HAP-1 (cell line): ENCODE measurements at regions not wholly inside any gene's neighbourhood (a gene's known extent, or its start where the extent isn't known, plus 50 kb on each side); places are given as distances from the start of the nearest gene placed in this dataset.
"Not testable (repeated sequence)": the region's sequence is repeated elsewhere in the genome, so short reads cannot be mapped to it uniquely, and the experiment has no call there.

Experiments
- DNase-seq, 2 experiments: peaks; one replicate each; pipeline ENCODE4 v3.0.0-alpha.2; 2016 to 2020; ENCODE audit warnings: low spot score in 2 of 2
- H3K27me3 ChIP-seq: fragments of 250-450 bp; sonication (Bioruptor Pico); 2 replicates; pipeline ENCODE4 v1.5.1; 2020; ENCODE audit warnings: low read depth, mild to moderate bottlenecking, moderate library complexity
- H3K36me3 ChIP-seq: fragments of 250-450 bp; sonication (Bioruptor Pico); replicated peaks from 2 replicates; pipeline ENCODE4 v1.5.1; 2020; ENCODE audit warnings: mild to moderate bottlenecking
- H3K4me1 ChIP-seq: fragments of 250-450 bp; sonication (Bioruptor Pico); 2 replicates; pipeline ENCODE4 v1.5.1; 2020; ENCODE audit warnings: mild to moderate bottlenecking
- H3K4me3 ChIP-seq: fragments of 250-450 bp; sonication (Bioruptor Pico); 2 replicates; pipeline ENCODE4 v1.5.1; 2020; ENCODE audit warnings: mild to moderate bottlenecking, moderate library complexity
- H3K9me3 ChIP-seq: fragments of 250-450 bp; sonication (Bioruptor Pico); 2 replicates; pipeline ENCODE4 v1.5.1; 2020; ENCODE audit warnings: mild to moderate bottlenecking, moderate library complexity
- in situ Hi-C: fragments of 300-500 bp; cut with MboI; formaldehyde crosslinking; loops from 3 replicates; pipeline ENCODE4 v1.14.3; 2020; ENCODE audit warnings: low sequenced_read_pairs, inconsistent platforms, mixed read lengths

- in situ Hi-C loops = no loop called here
- DNase-seq = no peak
- H3K9me3 ChIP-seq = no peaks in the 10 kb centered on the region
Measured at GRCh38 chr10:121134711-121135110, 283.5 kb downstream of the WDR11 start.

GRCh38 chr10:121135512-121135911 lies 284.4 kb downstream of the WDR11 start:
- no peak for DNase-seq
- H3K36me3 ChIP-seq = no peaks in the 10 kb centered on the region

More at GRCh38 chr10:121134711-121135110, 283.5 kb downstream of the WDR11 start:
- peaks cover 4% of the 10 kb centered on the region; the same call in 1 of the 2 replicates for H3K4me1 ChIP-seq
- no peak overlapping the region for H3K4me3 ChIP-seq
- H3K36me3 ChIP-seq = no peaks in the 10 kb centered on the region
- no peaks in the 10 kb centered on the region for H3K27me3 ChIP-seq

GRCh38 chr10:121137533-121137932 lies 286.4 kb downstream of the WDR11 start:
- Histone ChIP-seq H3K4me1 (peaks cover 4% of the 10 kb centered on the region; the same call in 1 of the 2 replicates), H3K36me3 (no peaks in the 10 kb centered on the region), H3K4me3 (no peak overlapping the region), H3K27me3 (no peaks in the 10 kb centered on the region), H3K9me3 (peaks cover 6% of the 10 kb centered on the region; the same call in 1 of the 2 replicates)
- in situ Hi-C loops = no loop called here
- DNase-seq = no peak

More at GRCh38 chr10:121135512-121135911, 284.4 kb downstream of the WDR11 start:
- H3K4me3 ChIP-seq = no peak overlapping the region
- no peaks in the 10 kb centered on the region for H3K27me3 ChIP-seq
- H3K4me1 ChIP-seq = peaks cover 4% of the 10 kb centered on the region; the same call in 1 of the 2 replicates
- H3K9me3 ChIP-seq = no peaks in the 10 kb centered on the region
- in situ Hi-C loops = no loop called here

GRCh38 chr10:121138112-121138860 lies 287.1 kb downstream of the WDR11 start:
- in situ Hi-C loops = no loop called here
- H3K4me1 ChIP-seq = peaks cover 4% of the 10 kb centered on the region; the same call in 1 of the 2 replicates
- H3K36me3 ChIP-seq = no peaks in the 10 kb centered on the region
- peaks cover 6% of the 10 kb centered on the region; the same call in 1 of the 2 replicates for H3K9me3 ChIP-seq
- H3K4me3 ChIP-seq = no peak overlapping the region
- no peaks in the 10 kb centered on the region for H3K27me3 ChIP-seq
- DNase-seq = no peak

GRCh38 chr10:121138918-121139317 lies 287.8 kb downstream of the WDR11 start:
- no peaks in the 10 kb centered on the region for H3K36me3 ChIP-seq
- H3K4me3 ChIP-seq = no peak overlapping the region
- in situ Hi-C loops = no loop called here
- no peak for DNase-seq
- H3K9me3 ChIP-seq = peaks cover 11% of the 10 kb centered on the region; the same call in 1 of the 2 replicates
- H3K27me3 ChIP-seq = no peaks in the 10 kb centered on the region
- peaks cover 4% of the 10 kb centered on the region; the same call in 1 of the 2 replicates for H3K4me1 ChIP-seq

GRCh38 chr10:121145802-121146395 lies 294.7 kb downstream of the WDR11 start:
- H3K4me3 ChIP-seq, in situ Hi-C loops, H3K36me3 ChIP-seq, H3K4me1 ChIP-seq, H3K27me3 ChIP-seq, DNase-seq: not testable (repeated sequence)
- H3K9me3 ChIP-seq = peaks cover 22% of the 10 kb centered on the region

- H3K4me1 ChIP-seq = no peaks in the 10 kb centered on the region
- no peak for DNase-seq
- H3K4me3 ChIP-seq = no peak overlapping the region
- in situ Hi-C loops = no loop called here
- peaks cover 10% of the 10 kb centered on the region for H3K9me3 ChIP-seq
- H3K27me3 ChIP-seq = no peaks in the 10 kb centered on the region
- H3K36me3 ChIP-seq = no peaks in the 10 kb centered on the region
Measured at GRCh38 chr10:121148921-121149320, 297.8 kb downstream of the WDR11 start.

- Histone ChIP-seq H3K9me3 (no peaks in the 10 kb centered on the region), H3K27me3 (no peaks in the 10 kb centered on the region), H3K36me3 (no peaks in the 10 kb centered on the region), H3K4me3 (no peak overlapping the region), H3K4me1 (peaks cover 3% of the 10 kb centered on the region)
- no peak for DNase-seq
- in situ Hi-C loops = no loop called here
Measured at GRCh38 chr10:121152033-121152432, 300.9 kb downstream of the WDR11 start.

- Histone ChIP-seq H3K4me3 (no peak overlapping the region), H3K27me3 (no peaks in the 10 kb centered on the region), H3K36me3 (no peaks in the 10 kb centered on the region), H3K9me3 (no peaks in the 10 kb centered on the region), H3K4me1 (peaks cover 3% of the 10 kb centered on the region)
- DNase-seq = no peak
- in situ Hi-C loops = no loop called here
Measured at GRCh38 chr10:121152935-121153334, 301.8 kb downstream of the WDR11 start.

- no peak for DNase-seq
- H3K9me3 ChIP-seq = no peaks in the 10 kb centered on the region
- in situ Hi-C loops = no loop called here
- no peaks in the 10 kb centered on the region for H3K27me3 ChIP-seq
- no peak overlapping the region for H3K4me3 ChIP-seq
- no peaks in the 10 kb centered on the region for H3K36me3 ChIP-seq
- peaks cover 3% of the 10 kb centered on the region for H3K4me1 ChIP-seq
Measured at GRCh38 chr10:121154310-121154709, 303.1 kb downstream of the WDR11 start.

- no peaks in the 10 kb centered on the region for H3K36me3 ChIP-seq
- in situ Hi-C loops = no loop called here
- no peaks in the 10 kb centered on the region for H3K9me3 ChIP-seq
- no peaks in the 10 kb centered on the region for H3K27me3 ChIP-seq
- no peak overlapping the region for H3K4me3 ChIP-seq
- peaks cover 3% of the 10 kb centered on the region for H3K4me1 ChIP-seq
- peak; percentile 35 to 44 for DNase-seq
Measured at GRCh38 chr10:121154846-121155245, 303.7 kb downstream of the WDR11 start.

- H3K27me3 ChIP-seq = no peaks in the 10 kb centered on the region
- H3K9me3 ChIP-seq = no peaks in the 10 kb centered on the region
- no peak overlapping the region for H3K4me3 ChIP-seq
- no peak for DNase-seq
- no peaks in the 10 kb centered on the region for H3K36me3 ChIP-seq
- in situ Hi-C loops = no loop called here
- H3K4me1 ChIP-seq = peaks cover 3% of the 10 kb centered on the region
Measured at GRCh38 chr10:121155742-121156474, 304.7 kb downstream of the WDR11 start.

- peaks cover 3% of the 10 kb centered on the region for H3K4me1 ChIP-seq
- H3K4me3 ChIP-seq = no peak overlapping the region
- in situ Hi-C loops = no loop called here
- no peaks in the 10 kb centered on the region for H3K36me3 ChIP-seq
- H3K27me3 ChIP-seq = peaks cover 5% of the 10 kb centered on the region; the same call in 1 of the 2 replicates
- no peaks in the 10 kb centered on the region for H3K9me3 ChIP-seq
- DNase-seq = no peak
Measured at GRCh38 chr10:121157998-121158397, 306.8 kb downstream of the WDR11 start.
